ENCODE measurements at regions not wholly inside any gene's neighbourhood (a gene's known extent, or its start where the extent isn't known, plus 50 kb on each side); places are given as distances from the start of the nearest gene placed in this dataset.

GRCh38 chr16:62596125-62596524 lies 559.9 kb upstream of the CDH8 start:
- Histone ChIP-seq H3K4me3 (no peak overlapping the region), H2AFZ (ENCODE audit: control insufficient read depth, low read depth, low read length) (no peak overlapping the region), H3K27ac (ENCODE audit: control insufficient read depth, insufficient read depth) (no peak overlapping the region), H3K36me3 (ENCODE audit: control insufficient read depth in 2 of 2, insufficient read depth in 2 of 2, low read length in 1 of 2) (no peaks in the 10 kb centered on the region), H3K9me3 (replicated peaks; ENCODE audit: control insufficient read depth, insufficient read depth, low read length) (no peaks in the 10 kb centered on the region; the same call in 2 of the 3 replicates), H3K4me1 (ENCODE audit: control insufficient read depth, insufficient read depth, low read length) (no peaks in the 10 kb centered on the region), H3K27me3 (replicated peaks in 1 of 2; ENCODE audit: control insufficient read depth in 2 of 2, insufficient read depth in 2 of 2, low read length in 1 of 2) (no peaks in the 10 kb centered on the region), H3K4me2 (ENCODE audit: control insufficient read depth, insufficient read depth) (no peak overlapping the region), H3K79me2 (ENCODE audit: control insufficient read depth, insufficient read depth, low read length) (no peaks in the 10 kb centered on the region), H3K9ac (ENCODE audit: control insufficient read depth, insufficient read depth, low read length) (no peak overlapping the region), H4K20me1 (ENCODE audit: control insufficient read depth, insufficient read depth) (no peaks in the 10 kb centered on the region)
- no peak for DNase-seq (ENCODE audit: low read depth, low spot score)
- ChIA-PET RAD21 (ENCODE audit: unreplicated experiment) (no interaction called here), POLR2A (no interaction called here), SMC1A (ENCODE audit: uncharacterized antibody, unreplicated experiment) (interaction anchor here (0.5 to 0.7 kb wide), 2 partner anchors 30 to 194 kb away, joined by 3 read pairs; no protein-coding TSS in a partner anchor), CTCF (no interaction called here)
- TF ChIP-seq ZNF207 (IDR thresholded peaks at IDR 0.05; ENCODE audit: borderline replicate concordance), result no peak
- TF ChIP-seq CHD2 (IDR thresholded peaks at IDR 0.05; ENCODE audit: borderline replicate concordance, low read depth, low read length), result no peak
- TF ChIP-seq ZNF592 (IDR thresholded peaks at IDR 0.05), result no peak
- TF ChIP-seq TBL1XR1 (IDR thresholded peaks at IDR 0.05; ENCODE audit: low read depth, low read length), result no peak
- in situ Hi-C loops (cut with MboI) (no loop called here), intact Hi-C loops (cut with micrococcal nuclease; ENCODE audit: unreplicated experiment) (no loop called here)
- no peak for FAIRE-seq
- WGBS (ENCODE audit: insufficient coverage, insufficient replicate concordance, low lambda C conversion rate, missing lambda C conversion rate), result 22% methylated on average over 6 of the region's 6 CpGs
- ATAC-seq, result no peak
- no TSS peak for BruUV-seq (replicated peaks)
